GM23338 (cell line): ENCODE measurements at regions not wholly inside any gene's neighbourhood (a gene's known extent, or its start where the extent isn't known, plus 50 kb on each side); places are given as distances from the start of the nearest gene placed in this dataset.

Experiments
- ATAC-seq: fragments of 200-7000 bp; cut with Tn5 transposase; 3 replicates; pipeline ENCODE4 v1.9.1; 2020
- DNase-seq: peaks from one replicate; pipeline ENCODE4 v3.0.0-alpha.2; 2015; ENCODE audit warnings: low spot score
- H2AFZ ChIP-seq: fragments of 200-600 bp; sonication (generic); 2 replicates; pipeline ENCODE4 v1.8.0; 2016; ENCODE audit warnings: antibody characterized with exemption, mild to moderate bottlenecking, moderate library complexity
- H3F3A ChIP-seq: fragments of 200-600 bp; sonication (generic); replicated peaks from 2 replicates; pipeline ENCODE4 v1.8.0; 2017; ENCODE audit warnings: antibody characterized with exemption, mixed run types, low read depth
- H3K27ac ChIP-seq: fragments of 200-600 bp; sonication (generic); 2 replicates; pipeline ENCODE4 v1.6.1; 2016; ENCODE audit warnings: low read depth
- H3K27me3 ChIP-seq: fragments of 200-600 bp; sonication (generic); 2 replicates; pipeline ENCODE4 v1.8.0; 2016; ENCODE audit warnings: mild to moderate bottlenecking, mixed run types, moderate library complexity; ENCODE audit not compliant: insufficient read depth
- H3K36me3 ChIP-seq: fragments of 200-600 bp; sonication (generic); 2 replicates; pipeline ENCODE4 v1.8.0; 2016; ENCODE audit warnings: mild to moderate bottlenecking; ENCODE audit not compliant: insufficient read depth
- H3K4me1 ChIP-seq: fragments of 200-600 bp; sonication (generic); 2 replicates; pipeline ENCODE4 v1.8.0; 2016; ENCODE audit warnings: mild to moderate bottlenecking, moderate library complexity; ENCODE audit not compliant: insufficient read depth
- H3K4me2 ChIP-seq: fragments of 200-600 bp; sonication (generic); 2 replicates; pipeline ENCODE4 v1.7.1; 2017; ENCODE audit warnings: mixed run types
- H3K4me3 ChIP-seq: fragments of 200-600 bp; sonication (generic); 2 replicates; pipeline ENCODE4 v1.6.1; 2016; ENCODE audit warnings: mixed run types
- H3K79me2 ChIP-seq: fragments of 200-600 bp; sonication (generic); replicated peaks from 2 replicates; pipeline ENCODE4 v1.8.0; 2017; ENCODE audit warnings: mild to moderate bottlenecking; ENCODE audit not compliant: insufficient read depth
- H3K9me2 ChIP-seq: fragments of 200-600 bp; sonication (generic); 2 replicates; pipeline ENCODE4 v1.8.0; 2017; ENCODE audit not compliant: insufficient read depth
- H4K20me1 ChIP-seq: fragments of 200-600 bp; sonication (generic); replicated peaks from 2 replicates; pipeline ENCODE4 v1.8.0; 2017; ENCODE audit warnings: mild to moderate bottlenecking; ENCODE audit not compliant: insufficient read depth
- H3K27ac Mint-ChIP-seq: 2 replicates; pipeline ENCODE4 v1.8.0; 2020; ENCODE audit warnings: inconsistent platforms, mild to moderate bottlenecking, moderate library complexity, mixed read lengths
- H3K27me3 Mint-ChIP-seq: 3 replicates; pipeline ENCODE4 v1.8.0; 2022; ENCODE audit warnings: low read depth, mild to moderate bottlenecking, moderate library complexity, mixed read lengths, inconsistent platforms; ENCODE audit not compliant: insufficient read depth, poor library complexity
- H3K36me3 Mint-ChIP-seq: 3 replicates; pipeline ENCODE4 v1.8.0; 2021; ENCODE audit warnings: low read depth, mild to moderate bottlenecking, inconsistent platforms, moderate library complexity, mixed read lengths
- H3K4me1 Mint-ChIP-seq: 3 replicates; pipeline ENCODE4 v1.8.0; 2020; ENCODE audit warnings: mild to moderate bottlenecking, inconsistent platforms, mixed read lengths
- H3K4me3 Mint-ChIP-seq: 3 replicates; pipeline ENCODE4 v1.8.0; 2021; ENCODE audit warnings: moderate library complexity, mild to moderate bottlenecking, inconsistent platforms, mixed read lengths
- H3K9me3 Mint-ChIP-seq: 3 replicates; pipeline ENCODE4 v1.8.0; 2020; ENCODE audit warnings: moderate library complexity, mild to moderate bottlenecking, inconsistent platforms, mixed read lengths
- CREB1 ChIP-seq: fragments of 250-450 bp; sonication (Bioruptor Pico); IDR thresholded peaks from 2 replicates; pipeline ENCODE4 v1.5.0; 2020; ENCODE audit warnings: low read depth, mild to moderate bottlenecking, moderate library complexity
- EZH2 ChIP-seq: fragments of 200-600 bp; sonication (generic); IDR thresholded peaks from one replicate; pipeline ENCODE4 v1.8.0; 2017; ENCODE audit warnings: antibody characterized with exemption, mild to moderate bottlenecking, low read depth; ENCODE audit not compliant: unreplicated experiment
- JUNB ChIP-seq: IDR thresholded peaks from one replicate; pipeline ENCODE4 v1.6.1; 2016; ENCODE audit warnings: antibody characterized with exemption; ENCODE audit not compliant: unreplicated experiment
- POLR2AphosphoS5 ChIP-seq: IDR thresholded peaks from 2 replicates; pipeline ENCODE4 v1.6.1; 2016; ENCODE audit warnings: antibody characterized with exemption, low read depth
- ZNF114 ChIP-seq: fragments of 250-450 bp; sonication (Bioruptor Pico); IDR thresholded peaks from 2 replicates; pipeline ENCODE4 v1.5.0; 2020; ENCODE audit warnings: mild to moderate bottlenecking, moderate library complexity
- TF ChIP-seq, protein P1 (sequence below), 2 experiments: fragments of 200-600 bp in 1 of 2; sonication (generic) in 1 of 2; conservative IDR thresholded peaks; 2 replicates each; pipeline versions ENCODE4 v1.5.1 to v1.6.1; 2016 to 2017; ENCODE audit warnings: antibody characterized with exemption in 2 of 2, low read depth in 2 of 2, mild to moderate bottlenecking in 2 of 2, moderate library complexity in 1 of 2
- TF ChIP-seq, protein P2 (sequence below): fragments of 250-450 bp; sonication (Bioruptor Pico); IDR thresholded peaks from 2 replicates; pipeline ENCODE4 v1.5.0; 2020; ENCODE audit warnings: mild to moderate bottlenecking, moderate library complexity

DNA sequence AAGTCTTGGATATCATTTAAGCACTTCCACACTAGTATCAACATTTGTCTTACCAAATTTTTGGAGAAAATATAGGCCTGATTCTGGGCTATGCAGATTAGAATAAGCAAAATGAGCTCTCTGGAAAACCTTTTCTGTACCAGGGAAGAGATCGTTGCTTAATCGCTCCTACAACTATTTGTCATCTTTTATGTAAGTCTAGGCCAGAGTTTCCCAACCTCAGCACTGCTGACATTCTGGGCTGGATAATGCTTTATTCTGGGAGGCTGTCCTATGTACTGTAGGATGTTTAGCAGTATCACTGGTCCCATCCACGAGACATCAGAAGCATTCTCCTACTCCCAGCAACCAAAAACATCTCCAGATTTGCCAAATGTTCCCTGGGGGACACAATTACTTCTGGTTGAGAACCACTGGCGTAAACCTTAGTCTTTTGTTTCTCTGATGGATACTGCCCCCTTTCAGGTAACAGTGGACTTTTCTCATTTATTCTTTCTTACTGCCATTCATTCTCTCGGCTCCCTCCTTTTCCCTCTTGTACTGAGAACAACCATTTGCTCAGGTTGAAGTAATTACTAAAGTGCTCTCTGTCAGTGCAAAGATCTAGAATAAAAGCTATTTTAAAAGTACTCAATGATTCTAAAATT, 316.9 kb upstream of the E2F7 start:
- Histone ChIP-seq H3K4me3 (no peak overlapping the region), H4K20me1 (no peaks in the 10 kb centered on the region), H3K9me2 (no peaks in the 10 kb centered on the region), H3K4me2 (no peak overlapping the region), H3K27ac (no peak overlapping the region), H3K36me3 (no peaks in the 10 kb centered on the region), H2AFZ (no peak overlapping the region), H3K79me2 (no peaks in the 10 kb centered on the region), H3K4me1 (peaks cover 20% of the 10 kb centered on the region), H3K27me3 (no peaks in the 10 kb centered on the region), H3F3A (no peaks in the 10 kb centered on the region)
- H3K27me3 Mint-ChIP-seq, result no peaks in the 10 kb centered on the region
- DNase-seq, result peak; percentile 45
- no peak overlapping the region for H3K4me3 Mint-ChIP-seq
- TF ChIP-seq ZNF114 (CRISPR knock-in tag) (no peak), CREB1 (CRISPR knock-in tag) (no peak), JUNB (no peak), EZH2 (no peak), POLR2AphosphoS5 (no peak)
- TF ChIP-seq, protein P1, sequence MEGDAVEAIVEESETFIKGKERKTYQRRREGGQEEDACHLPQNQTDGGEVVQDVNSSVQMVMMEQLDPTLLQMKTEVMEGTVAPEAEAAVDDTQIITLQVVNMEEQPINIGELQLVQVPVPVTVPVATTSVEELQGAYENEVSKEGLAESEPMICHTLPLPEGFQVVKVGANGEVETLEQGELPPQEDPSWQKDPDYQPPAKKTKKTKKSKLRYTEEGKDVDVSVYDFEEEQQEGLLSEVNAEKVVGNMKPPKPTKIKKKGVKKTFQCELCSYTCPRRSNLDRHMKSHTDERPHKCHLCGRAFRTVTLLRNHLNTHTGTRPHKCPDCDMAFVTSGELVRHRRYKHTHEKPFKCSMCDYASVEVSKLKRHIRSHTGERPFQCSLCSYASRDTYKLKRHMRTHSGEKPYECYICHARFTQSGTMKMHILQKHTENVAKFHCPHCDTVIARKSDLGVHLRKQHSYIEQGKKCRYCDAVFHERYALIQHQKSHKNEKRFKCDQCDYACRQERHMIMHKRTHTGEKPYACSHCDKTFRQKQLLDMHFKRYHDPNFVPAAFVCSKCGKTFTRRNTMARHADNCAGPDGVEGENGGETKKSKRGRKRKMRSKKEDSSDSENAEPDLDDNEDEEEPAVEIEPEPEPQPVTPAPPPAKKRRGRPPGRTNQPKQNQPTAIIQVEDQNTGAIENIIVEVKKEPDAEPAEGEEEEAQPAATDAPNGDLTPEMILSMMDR (conservative IDR thresholded peaks at IDR 0.05; ENCODE audit: low read depth in 2 of 2), result peak; percentile 34 to 57; a peak in 3 of 4 replicates
- TF ChIP-seq, protein P2, sequence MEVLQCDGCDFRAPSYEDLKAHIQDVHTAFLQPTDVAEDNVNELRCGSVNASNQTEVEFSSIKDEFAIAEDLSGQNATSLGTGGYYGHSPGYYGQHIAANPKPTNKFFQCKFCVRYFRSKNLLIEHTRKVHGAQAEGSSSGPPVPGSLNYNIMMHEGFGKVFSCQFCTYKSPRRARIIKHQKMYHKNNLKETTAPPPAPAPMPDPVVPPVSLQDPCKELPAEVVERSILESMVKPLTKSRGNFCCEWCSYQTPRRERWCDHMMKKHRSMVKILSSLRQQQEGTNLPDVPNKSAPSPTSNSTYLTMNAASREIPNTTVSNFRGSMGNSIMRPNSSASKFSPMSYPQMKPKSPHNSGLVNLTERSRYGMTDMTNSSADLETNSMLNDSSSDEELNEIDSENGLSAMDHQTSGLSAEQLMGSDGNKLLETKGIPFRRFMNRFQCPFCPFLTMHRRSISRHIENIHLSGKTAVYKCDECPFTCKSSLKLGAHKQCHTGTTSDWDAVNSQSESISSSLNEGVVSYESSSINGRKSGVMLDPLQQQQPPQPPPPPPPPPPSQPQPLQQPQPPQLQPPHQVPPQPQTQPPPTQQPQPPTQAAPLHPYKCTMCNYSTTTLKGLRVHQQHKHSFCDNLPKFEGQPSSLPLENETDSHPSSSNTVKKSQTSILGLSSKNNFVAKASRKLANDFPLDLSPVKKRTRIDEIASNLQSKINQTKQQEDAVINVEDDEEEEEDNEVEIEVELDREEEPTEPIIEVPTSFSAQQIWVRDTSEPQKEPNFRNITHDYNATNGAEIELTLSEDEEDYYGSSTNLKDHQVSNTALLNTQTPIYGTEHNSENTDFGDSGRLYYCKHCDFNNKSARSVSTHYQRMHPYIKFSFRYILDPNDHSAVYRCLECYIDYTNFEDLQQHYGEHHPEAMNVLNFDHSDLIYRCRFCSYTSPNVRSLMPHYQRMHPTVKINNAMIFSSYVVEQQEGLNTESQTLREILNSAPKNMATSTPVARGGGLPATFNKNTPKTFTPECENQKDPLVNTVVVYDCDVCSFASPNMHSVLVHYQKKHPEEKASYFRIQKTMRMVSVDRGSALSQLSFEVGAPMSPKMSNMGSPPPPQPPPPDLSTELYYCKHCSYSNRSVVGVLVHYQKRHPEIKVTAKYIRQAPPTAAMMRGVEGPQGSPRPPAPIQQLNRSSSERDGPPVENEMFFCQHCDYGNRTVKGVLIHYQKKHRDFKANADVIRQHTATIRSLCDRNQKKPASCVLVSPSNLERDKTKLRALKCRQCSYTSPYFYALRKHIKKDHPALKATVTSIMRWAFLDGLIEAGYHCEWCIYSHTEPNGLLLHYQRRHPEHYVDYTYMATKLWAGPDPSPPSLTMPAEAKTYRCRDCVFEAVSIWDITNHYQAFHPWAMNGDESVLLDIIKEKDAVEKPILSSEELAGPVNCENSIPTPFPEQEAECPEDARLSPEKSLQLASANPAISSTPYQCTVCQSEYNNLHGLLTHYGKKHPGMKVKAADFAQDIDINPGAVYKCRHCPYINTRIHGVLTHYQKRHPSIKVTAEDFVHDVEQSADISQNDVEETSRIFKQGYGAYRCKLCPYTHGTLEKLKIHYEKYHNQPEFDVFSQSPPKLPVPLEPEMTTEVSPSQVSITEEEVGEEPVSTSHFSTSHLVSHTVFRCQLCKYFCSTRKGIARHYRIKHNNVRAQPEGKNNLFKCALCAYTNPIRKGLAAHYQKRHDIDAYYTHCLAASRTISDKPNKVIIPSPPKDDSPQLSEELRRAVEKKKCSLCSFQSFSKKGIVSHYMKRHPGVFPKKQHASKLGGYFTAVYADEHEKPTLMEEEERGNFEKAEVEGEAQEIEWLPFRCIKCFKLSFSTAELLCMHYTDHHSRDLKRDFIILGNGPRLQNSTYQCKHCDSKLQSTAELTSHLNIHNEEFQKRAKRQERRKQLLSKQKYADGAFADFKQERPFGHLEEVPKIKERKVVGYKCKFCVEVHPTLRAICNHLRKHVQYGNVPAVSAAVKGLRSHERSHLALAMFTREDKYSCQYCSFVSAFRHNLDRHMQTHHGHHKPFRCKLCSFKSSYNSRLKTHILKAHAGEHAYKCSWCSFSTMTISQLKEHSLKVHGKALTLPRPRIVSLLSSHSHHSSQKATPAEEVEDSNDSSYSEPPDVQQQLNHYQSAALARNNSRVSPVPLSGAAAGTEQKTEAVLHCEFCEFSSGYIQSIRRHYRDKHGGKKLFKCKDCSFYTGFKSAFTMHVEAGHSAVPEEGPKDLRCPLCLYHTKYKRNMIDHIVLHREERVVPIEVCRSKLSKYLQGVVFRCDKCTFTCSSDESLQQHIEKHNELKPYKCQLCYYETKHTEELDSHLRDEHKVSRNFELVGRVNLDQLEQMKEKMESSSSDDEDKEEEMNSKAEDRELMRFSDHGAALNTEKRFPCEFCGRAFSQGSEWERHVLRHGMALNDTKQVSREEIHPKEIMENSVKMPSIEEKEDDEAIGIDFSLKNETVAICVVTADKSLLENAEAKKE (CRISPR knock-in tag), result no peak
- H3K36me3 Mint-ChIP-seq, result no peaks in the 10 kb centered on the region
- peaks cover 18% of the 10 kb centered on the region for H3K4me1 Mint-ChIP-seq
- no peak overlapping the region for H3K27ac Mint-ChIP-seq
- ATAC-seq, result peak; percentile 36; the same call in 1 of the 3 replicates
- no peaks in the 10 kb centered on the region for H3K9me3 Mint-ChIP-seq
